IMR-90 (cell line): ENCODE measurements at regions not wholly inside any gene's neighbourhood (a gene's known extent, or its start where the extent isn't known, plus 50 kb on each side); places are given as distances from the start of the nearest gene placed in this dataset.

Experiments
- ATAC-seq: fragments of 200-7000 bp; cut with Tn5 transposase; 2 replicates; pipeline ENCODE4 v1.9.1; 2020; ENCODE audit warnings: low read depth, mild to moderate bottlenecking, moderate library complexity
- BruUV-seq: library from RNA; stranded (reverse); fragments of 400-500 nt; replicated peaks from 2 replicates; lab custom pipeline; 2021; lab: Mats Ljungman, UMichigan
- CTCF ChIA-PET: fragments of 300-600 bp; formaldehyde crosslinking; extraction: SDS; loops from one replicate; lab custom pipeline; 2021; ENCODE audit warnings: antibody characterized with exemption; lab: Yijun Ruan, JAX
- POLR2A ChIA-PET: fragments of 300-600 bp; sonication (Branson Sonifier 250); formaldehyde crosslinking; loops from one replicate; lab custom pipeline; 2022; ENCODE audit warnings: antibody characterized with exemption; ENCODE audit not compliant: unreplicated experiment; lab: Charles Lee
- DNase-seq: peaks from one replicate; pipeline ENCODE4 v3.0.0; 2013
- H2AFZ ChIP-seq: replicated peaks from 2 replicates; pipeline ENCODE3; 2013; ENCODE audit warnings: low read length, mild to moderate bottlenecking; ENCODE audit not compliant: poor library complexity
- H2AK5ac ChIP-seq: 2 replicates; pipeline ENCODE4 v1.6.1; 2013; ENCODE audit warnings: low read depth, low read length, inconsistent platforms
- H2AK9ac ChIP-seq: replicated peaks from 2 replicates; pipeline ENCODE3; 2013; ENCODE audit warnings: mild to moderate bottlenecking, low read depth, low read length, moderate library complexity; ENCODE audit not compliant: poor library complexity
- H2BK120ac ChIP-seq: 2 replicates; pipeline ENCODE4 v1.6.1; 2013; ENCODE audit warnings: low read depth, low read length, inconsistent platforms
- H2BK15ac ChIP-seq: 3 replicates; pipeline ENCODE4 v1.6.1; 2013; ENCODE audit warnings: low read depth, low read length, inconsistent platforms
- H2BK20ac ChIP-seq: 2 replicates; pipeline ENCODE4 v1.6.1; 2013; ENCODE audit warnings: low read depth, mild to moderate bottlenecking, inconsistent platforms, low read length, moderate library complexity
- H2BK5ac ChIP-seq: 2 replicates; pipeline ENCODE4 v1.6.1; 2013; ENCODE audit warnings: mild to moderate bottlenecking, low read depth, low read length, inconsistent platforms; ENCODE audit not compliant: poor library complexity, severe bottlenecking
- H3K14ac ChIP-seq: replicated peaks from 2 replicates; pipeline ENCODE4 v1.6.1; 2013; ENCODE audit warnings: low read depth, low read length, inconsistent platforms
- H3K18ac ChIP-seq: 2 replicates; pipeline ENCODE4 v1.6.1; 2013; ENCODE audit warnings: low read depth, low read length, control low read depth
- H3K23ac ChIP-seq: 2 replicates; pipeline ENCODE4 v1.6.1; 2013; ENCODE audit warnings: low read depth, low read length, inconsistent platforms
- H3K27ac ChIP-seq: 2 replicates; pipeline ENCODE4 v1.5.1; 2013; ENCODE audit warnings: mild to moderate bottlenecking, control low read depth, low read length; ENCODE audit not compliant: insufficient read depth
- H3K27me3 ChIP-seq: 2 replicates; pipeline ENCODE4 v1.6.1; 2013; ENCODE audit warnings: low read length; ENCODE audit not compliant: control insufficient read depth, insufficient read depth
- H3K36me3 ChIP-seq: 2 replicates; pipeline ENCODE4 v1.6.1; 2013; ENCODE audit warnings: low read length, mixed read lengths; ENCODE audit not compliant: control insufficient read depth, insufficient read depth
- H3K4ac ChIP-seq: 2 replicates; pipeline ENCODE4 v1.6.1; 2013; ENCODE audit warnings: low read depth, low read length, inconsistent platforms
- H3K4me1 ChIP-seq: 2 replicates; pipeline ENCODE4 v1.6.1; 2013; ENCODE audit warnings: low read length, mixed read lengths; ENCODE audit not compliant: control insufficient read depth, insufficient read depth
- H3K4me2 ChIP-seq: 2 replicates; pipeline ENCODE4 v1.6.1; 2013; ENCODE audit warnings: low read depth, mild to moderate bottlenecking, control low read depth, low read length, moderate library complexity
- H3K4me3 ChIP-seq: 2 replicates; pipeline ENCODE4 v1.5.1; 2013; ENCODE audit warnings: low read depth, mild to moderate bottlenecking, control low read depth, low read length, moderate library complexity; ENCODE audit not compliant: insufficient read depth
- H3K56ac ChIP-seq: 2 replicates; pipeline ENCODE4 v1.6.1; 2013; ENCODE audit warnings: low read length, inconsistent platforms; ENCODE audit not compliant: insufficient read depth; ENCODE audit errors: extremely low read depth
- H3K79me1 ChIP-seq, 2 experiments: 2 replicates each; pipeline ENCODE4 v1.6.1; 2013; ENCODE audit warnings: low read length in 2 of 2, inconsistent platforms in 1 of 2, low read depth in 1 of 2
- H3K9ac ChIP-seq: 2 replicates; pipeline ENCODE4 v1.6.1; 2013; ENCODE audit warnings: low read depth, low read length, control low read depth
- H3K9me1 ChIP-seq: 2 replicates; pipeline ENCODE4 v1.6.1; 2013; ENCODE audit warnings: low read length, inconsistent platforms; ENCODE audit not compliant: insufficient read depth
- H3K9me3 ChIP-seq: 2 replicates; pipeline ENCODE4 v1.6.1; 2013; ENCODE audit warnings: low read length; ENCODE audit not compliant: control insufficient read depth, insufficient read depth
- H4K20me1 ChIP-seq: 2 replicates; pipeline ENCODE4 v1.6.1; 2013; ENCODE audit warnings: low read length, inconsistent platforms; ENCODE audit not compliant: insufficient read depth
- H4K5ac ChIP-seq: 2 replicates; pipeline ENCODE4 v1.6.1; 2013; ENCODE audit warnings: mild to moderate bottlenecking, low read depth, low read length, control low read depth
- H4K8ac ChIP-seq, 2 experiments: 2 replicates each; pipeline ENCODE4 v1.6.1; 2013; ENCODE audit warnings: low read depth in 2 of 2, low read length in 2 of 2, control low read depth in 1 of 2, inconsistent platforms in 1 of 2
- H4K91ac ChIP-seq: 2 replicates; pipeline ENCODE4 v1.6.1; 2013; ENCODE audit warnings: low read depth, low read length, inconsistent platforms; ENCODE audit not compliant: insufficient read depth
- CEBPB ChIP-seq: IDR thresholded peaks from 2 replicates; pipeline ENCODE4 v1.6.1; 2012; ENCODE audit warnings: low read depth, low read length, improper control_type of control experiment
- CHD1 ChIP-seq: IDR thresholded peaks from 2 replicates; pipeline ENCODE4 v1.6.1; 2012; ENCODE audit warnings: low read depth, low read length, improper control_type of control experiment
- MAFK ChIP-seq: IDR thresholded peaks from 2 replicates; pipeline ENCODE4 v1.6.1; 2012; ENCODE audit warnings: low read depth, low read length, improper control_type of control experiment
- NFE2L2 ChIP-seq: fragments of 150-350 bp; IDR thresholded peaks from 2 replicates; pipeline ENCODE4 v1.6.1; 2016; ENCODE audit warnings: low read depth, mild to moderate bottlenecking, low read length
- RCOR1 ChIP-seq: IDR thresholded peaks from 2 replicates; pipeline ENCODE4 v1.6.1; 2012; ENCODE audit warnings: mild to moderate bottlenecking, low read length, improper control_type of control experiment; ENCODE audit not compliant: insufficient replicate concordance
- RFX5 ChIP-seq: IDR thresholded peaks from 2 replicates; pipeline ENCODE4 v1.8.0; 2012; ENCODE audit warnings: low read depth, mild to moderate bottlenecking, low read length, moderate library complexity
- WGBS, 2 experiments: methylation state at CpG; one replicate each; pipeline versions ENCODE4 v1.1.5 to v1.1.7; 2013; ENCODE audit warnings: missing lambda C conversion rate in 2 of 2; ENCODE audit not compliant: insufficient read length in 1 of 2; ENCODE audit errors: extremely low coverage in 2 of 2; 5-methylcytosine and 5-hydroxymethylcytosine counted together
- dilution Hi-C: fragments of 300-500 bp; cut with HindIII; formaldehyde crosslinking; loops from one replicate; pipeline ENCODE4 v1.14.3; 2018; ENCODE audit warnings: low sequenced_read_pairs; ENCODE audit not compliant: unreplicated experiment
- in situ Hi-C: fragments of 300-500 bp; cut with MboI; formaldehyde crosslinking; loops from 3 replicates; pipeline ENCODE4 v1.14.3; 2019; ENCODE audit warnings: low sequenced_read_pairs, inconsistent platforms, mixed read lengths
- intact Hi-C: fragments of 100-400 bp; cut with micrococcal nuclease; formaldehyde crosslinking; loops from 2 replicates; pipeline ENCODE4 v1.10.0; 2022
- TF ChIP-seq, protein P1 (sequence below): fragments of 150-350 bp; IDR thresholded peaks from 2 replicates; pipeline ENCODE4 v1.6.1; 2016; ENCODE audit warnings: low read depth, mild to moderate bottlenecking, low read length, moderate library complexity, borderline replicate concordance
- TF ChIP-seq, protein P2 (sequence below): conservative IDR thresholded peaks from 2 replicates; pipeline ENCODE4 v1.5.1; 2012; ENCODE audit warnings: mild to moderate bottlenecking, low read depth, low read length, improper control_type of control experiment
- TF ChIP-seq, protein P3 (sequence below): fragments of 150-350 bp; IDR thresholded peaks from 2 replicates; pipeline ENCODE4 v1.6.1; 2017; ENCODE audit warnings: mild to moderate bottlenecking, antibody characterized with exemption, low read length, low read depth

DNA sequence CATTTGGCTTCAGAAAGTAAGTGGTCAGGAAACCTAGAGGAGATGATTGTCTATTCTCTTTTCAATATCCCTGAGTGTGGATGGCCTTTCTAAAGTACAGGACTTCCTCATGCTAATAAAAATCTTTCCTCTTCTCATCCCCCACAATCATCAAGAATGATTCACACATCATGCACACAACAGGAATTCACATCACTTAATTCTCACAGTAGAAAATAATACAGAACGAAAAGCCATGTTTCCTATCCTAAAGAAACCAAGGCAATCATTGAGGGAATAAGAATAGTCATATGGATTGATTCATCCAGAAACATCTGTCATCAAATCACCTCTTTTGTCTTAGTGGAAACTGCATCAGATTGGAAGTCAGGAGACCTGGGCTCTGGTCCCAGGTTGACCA is 203.1 kb upstream of the PIK3R1 start:
- no peak overlapping the region for H3K27ac ChIP-seq
- no peak overlapping the region for H2BK120ac ChIP-seq
- H2BK20ac ChIP-seq: no peak overlapping the region
- H3K27me3 ChIP-seq: 0 out of 2 replicates have a peak, but pooled peaks cover 2% of the 10 kb centered on the region
- no TSS peak for BruUV-seq
- H3K14ac ChIP-seq: no peak overlapping the region
- peak; percentile 4 for DNase-seq
- dilution Hi-C loops (no loop called here), intact Hi-C loops (no loop called here), in situ Hi-C loops (no loop called here)
- ChIA-PET POLR2A (no interaction called here), CTCF (no interaction called here)
- H3K4me3 ChIP-seq: no peak overlapping the region
- no peaks in the 10 kb centered on the region for H4K20me1 ChIP-seq
- H3K4me1 ChIP-seq: no peaks in the 10 kb centered on the region
- no peak overlapping the region for H3K18ac ChIP-seq
- no peak overlapping the region for H2AK5ac ChIP-seq
- no peak overlapping the region for H2BK5ac ChIP-seq
- no peak overlapping the region for H2AK9ac ChIP-seq
- no peak overlapping the region for H2AFZ ChIP-seq
- H3K36me3 ChIP-seq: no peaks in the 10 kb centered on the region
- TF ChIP-seq RFX5 (no peak), CEBPB (no peak), NFE2L2 (no peak), MAFK (no peak), CHD1 (no peak), RCOR1 (no peak)
- TF ChIP-seq, protein P1, sequence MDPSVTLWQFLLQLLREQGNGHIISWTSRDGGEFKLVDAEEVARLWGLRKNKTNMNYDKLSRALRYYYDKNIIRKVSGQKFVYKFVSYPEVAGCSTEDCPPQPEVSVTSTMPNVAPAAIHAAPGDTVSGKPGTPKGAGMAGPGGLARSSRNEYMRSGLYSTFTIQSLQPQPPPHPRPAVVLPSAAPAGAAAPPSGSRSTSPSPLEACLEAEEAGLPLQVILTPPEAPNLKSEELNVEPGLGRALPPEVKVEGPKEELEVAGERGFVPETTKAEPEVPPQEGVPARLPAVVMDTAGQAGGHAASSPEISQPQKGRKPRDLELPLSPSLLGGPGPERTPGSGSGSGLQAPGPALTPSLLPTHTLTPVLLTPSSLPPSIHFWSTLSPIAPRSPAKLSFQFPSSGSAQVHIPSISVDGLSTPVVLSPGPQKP: no peak
- TF ChIP-seq, protein P2, sequence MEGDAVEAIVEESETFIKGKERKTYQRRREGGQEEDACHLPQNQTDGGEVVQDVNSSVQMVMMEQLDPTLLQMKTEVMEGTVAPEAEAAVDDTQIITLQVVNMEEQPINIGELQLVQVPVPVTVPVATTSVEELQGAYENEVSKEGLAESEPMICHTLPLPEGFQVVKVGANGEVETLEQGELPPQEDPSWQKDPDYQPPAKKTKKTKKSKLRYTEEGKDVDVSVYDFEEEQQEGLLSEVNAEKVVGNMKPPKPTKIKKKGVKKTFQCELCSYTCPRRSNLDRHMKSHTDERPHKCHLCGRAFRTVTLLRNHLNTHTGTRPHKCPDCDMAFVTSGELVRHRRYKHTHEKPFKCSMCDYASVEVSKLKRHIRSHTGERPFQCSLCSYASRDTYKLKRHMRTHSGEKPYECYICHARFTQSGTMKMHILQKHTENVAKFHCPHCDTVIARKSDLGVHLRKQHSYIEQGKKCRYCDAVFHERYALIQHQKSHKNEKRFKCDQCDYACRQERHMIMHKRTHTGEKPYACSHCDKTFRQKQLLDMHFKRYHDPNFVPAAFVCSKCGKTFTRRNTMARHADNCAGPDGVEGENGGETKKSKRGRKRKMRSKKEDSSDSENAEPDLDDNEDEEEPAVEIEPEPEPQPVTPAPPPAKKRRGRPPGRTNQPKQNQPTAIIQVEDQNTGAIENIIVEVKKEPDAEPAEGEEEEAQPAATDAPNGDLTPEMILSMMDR: no peak
- TF ChIP-seq, protein P3, sequence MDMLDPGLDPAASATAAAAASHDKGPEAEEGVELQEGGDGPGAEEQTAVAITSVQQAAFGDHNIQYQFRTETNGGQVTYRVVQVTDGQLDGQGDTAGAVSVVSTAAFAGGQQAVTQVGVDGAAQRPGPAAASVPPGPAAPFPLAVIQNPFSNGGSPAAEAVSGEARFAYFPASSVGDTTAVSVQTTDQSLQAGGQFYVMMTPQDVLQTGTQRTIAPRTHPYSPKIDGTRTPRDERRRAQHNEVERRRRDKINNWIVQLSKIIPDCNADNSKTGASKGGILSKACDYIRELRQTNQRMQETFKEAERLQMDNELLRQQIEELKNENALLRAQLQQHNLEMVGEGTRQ: no peak
- no CpG with 5 or more reads among the region's 1 CpG for WGBS, 2 experiments
- H3K79me1 ChIP-seq: no peaks in the 10 kb centered on the region
- no peak for ATAC-seq
- H3K4me2 ChIP-seq: no peak overlapping the region
- H3K4ac ChIP-seq: no peak overlapping the region
- H4K91ac ChIP-seq: no peak overlapping the region
- no peak overlapping the region for H4K8ac ChIP-seq
- no peak overlapping the region for H2BK15ac ChIP-seq
- H3K9me3 ChIP-seq: no peaks in the 10 kb centered on the region
- no peak overlapping the region for H4K5ac ChIP-seq
- H3K56ac ChIP-seq: no peak overlapping the region
- no peak overlapping the region for H3K9ac ChIP-seq
- no peak overlapping the region for H3K23ac ChIP-seq
- no peaks in the 10 kb centered on the region for H3K9me1 ChIP-seq
